ENCODE measurements at regions not wholly inside any gene's neighbourhood (a gene's known extent, or its start where the extent isn't known, plus 50 kb on each side); places are given as distances from the start of the nearest gene placed in this dataset.

GRCh38 chr5:93805616-93806379 lies 64.4 kb upstream of the POU5F2 start:
- Histone ChIP-seq H3K4me1 (ENCODE audit: control insufficient read depth, insufficient read depth, low read length) (no peaks in the 10 kb centered on the region), H4K91ac (ENCODE audit: insufficient read depth, low read depth, low read length) (no peak overlapping the region), H3K9me1 (ENCODE audit: insufficient read depth, low read length) (no peaks in the 10 kb centered on the region), H4K5ac (ENCODE audit: low read depth, low read length) (no peak overlapping the region), H2AK9ac (replicated peaks; ENCODE audit: low read depth, low read length, poor library complexity) (no peak overlapping the region), H2BK120ac (ENCODE audit: low read depth, low read length) (no peak overlapping the region), H3K9me3 (ENCODE audit: control insufficient read depth, insufficient read depth, low read length) (no peaks in the 10 kb centered on the region), H3K9ac (ENCODE audit: low read depth, low read length) (no peak overlapping the region), H3K4me3 (ENCODE audit: insufficient read depth, low read depth, low read length) (no peak overlapping the region), H2BK5ac (ENCODE audit: low read depth, low read length, poor library complexity, severe bottlenecking) (no peak overlapping the region), H3K27ac (ENCODE audit: insufficient read depth, low read length) (no peak overlapping the region), H3K56ac (ENCODE audit: extremely low read depth, insufficient read depth, low read length) (no peak overlapping the region), H3K27me3 (ENCODE audit: control insufficient read depth, insufficient read depth, low read length) (no peaks in the 10 kb centered on the region), H3K14ac (replicated peaks; ENCODE audit: low read depth, low read length) (no peak overlapping the region), H2BK15ac (ENCODE audit: low read depth, low read length) (no peak overlapping the region), H4K8ac (ENCODE audit: low read depth in 2 of 2, low read length in 2 of 2) (no peak overlapping the region), H3K4me2 (ENCODE audit: low read depth, low read length) (no peak overlapping the region), H3K23ac (ENCODE audit: low read depth, low read length) (no peak overlapping the region), H2BK20ac (ENCODE audit: low read depth, low read length) (no peak overlapping the region), H2AK5ac (ENCODE audit: low read depth, low read length) (no peak overlapping the region), H3K18ac (ENCODE audit: low read depth, low read length) (no peak overlapping the region), H2AFZ (replicated peaks; ENCODE audit: low read length, poor library complexity) (no peak overlapping the region), H4K20me1 (ENCODE audit: insufficient read depth, low read length) (no peaks in the 10 kb centered on the region), H3K4ac (ENCODE audit: low read depth, low read length) (no peak overlapping the region), H3K36me3 (ENCODE audit: control insufficient read depth, insufficient read depth, low read length) (no peaks in the 10 kb centered on the region), H3K79me1 (ENCODE audit: low read depth in 1 of 2, low read length in 2 of 2) (no peaks in the 10 kb centered on the region)
- CTCF ChIA-PET, result interaction anchor here (0.7 kb wide), 1 partner anchor 80 kb away, joined by 3 read pairs; no protein-coding TSS in a partner anchor
- dilution Hi-C loops (cut with HindIII; ENCODE audit: low sequenced_read_pairs, unreplicated experiment) (no loop called here), intact Hi-C loops (cut with micrococcal nuclease) (loop anchor here (5.0 to 10.0 kb wide), 4 partner anchors 87 to 1251 kb away; no protein-coding TSS in a partner anchor), in situ Hi-C loops (cut with MboI; ENCODE audit: low sequenced_read_pairs) (no loop called here)
- ATAC-seq (ENCODE audit: low read depth), result peak; percentile 63
- TF ChIP-seq CTCF (conservative IDR thresholded peaks at IDR 0.05; ENCODE audit: low read depth, low read length) (no peak), MAFK (IDR thresholded peaks at IDR 0.05; ENCODE audit: low read depth, low read length) (no peak), FOS (IDR thresholded peaks at IDR 0.05; ENCODE audit: low read depth, low read length) (no peak), MAZ (IDR thresholded peaks at IDR 0.05; ENCODE audit: borderline replicate concordance, low read depth, low read length) (no peak), MXI1 (IDR thresholded peaks at IDR 0.05; ENCODE audit: borderline replicate concordance, low read depth, low read length) (no peak), SMC3 (IDR thresholded peaks at IDR 0.05; ENCODE audit: low read depth, low read length) (no peak), POLR2A (IDR thresholded peaks at IDR 0.05; ENCODE audit: low read depth, low read length) (no peak), NFE2L2 (IDR thresholded peaks at IDR 0.05; ENCODE audit: low read depth, low read length) (no peak), RCOR1 (IDR thresholded peaks at IDR 0.05; ENCODE audit: insufficient replicate concordance, low read length) (no peak), BHLHE40 (IDR thresholded peaks at IDR 0.05; ENCODE audit: low read depth, low read length) (no peak), USF2 (IDR thresholded peaks at IDR 0.05; ENCODE audit: low read depth, low read length) (no peak), CHD1 (IDR thresholded peaks at IDR 0.05; ENCODE audit: low read depth, low read length) (no peak), RFX5 (IDR thresholded peaks at IDR 0.05; ENCODE audit: low read depth, low read length) (no peak)
- DNase-seq, result peak; percentile 28
- no TSS peak for BruUV-seq (replicated peaks)
- POLR2A ChIA-PET (ENCODE audit: unreplicated experiment), result no interaction called here
- WGBS, 2 experiments (ENCODE audit: extremely low coverage in 2 of 2, insufficient read length in 1 of 2), result 83% methylated on average over 1 of the region's 5 CpGs; no CpG with 5 or more reads in 1 of the 2 experiments
